HepG2 (cell line): ENCODE measurements at regions not wholly inside any gene's neighbourhood (a gene's known extent, or its start where the extent isn't known, plus 50 kb on each side); places are given as distances from the start of the nearest gene placed in this dataset.

Experiments used
- REST ChIP-seq, 2 experiments: IDR thresholded peaks; 2 replicates each; pipeline ENCODE4 v1.6.1; 2011 to 2012; ENCODE audit warnings: low read length in 2 of 2, borderline replicate concordance in 1 of 2, low read depth in 1 of 2, mild to moderate bottlenecking in 1 of 2, moderate library complexity in 1 of 2
- SPEN ChIP-seq: sonication (generic); formaldehyde crosslinking; IDR thresholded peaks from 2 replicates; pipeline ENCODE4 v1.5.1; 2020; ENCODE audit warnings: low read depth, mild to moderate bottlenecking, missing genetic modification reagents
- ZBTB37 ChIP-seq: sonication (generic); formaldehyde crosslinking; IDR thresholded peaks from 2 replicates; pipeline ENCODE4 v1.4.0; 2020; ENCODE audit warnings: mild to moderate bottlenecking, missing genetic modification reagents

- TF ChIP-seq REST (IDR thresholded peaks at IDR 0.05; ENCODE audit: borderline replicate concordance in 1 of 2, low read depth in 1 of 2, low read length in 2 of 2) (no peak), ZBTB37 (CRISPR knock-in tag) (no peak), SPEN (CRISPR knock-in tag) (no peak)
Measured at GRCh38 chr17:13970531-13970930, 98.8 kb upstream of the COX10 start.
